ENCODE measurements at regions not wholly inside any gene's neighbourhood (a gene's known extent, or its start where the extent isn't known, plus 50 kb on each side); places are given as distances from the start of the nearest gene placed in this dataset.

DNA sequence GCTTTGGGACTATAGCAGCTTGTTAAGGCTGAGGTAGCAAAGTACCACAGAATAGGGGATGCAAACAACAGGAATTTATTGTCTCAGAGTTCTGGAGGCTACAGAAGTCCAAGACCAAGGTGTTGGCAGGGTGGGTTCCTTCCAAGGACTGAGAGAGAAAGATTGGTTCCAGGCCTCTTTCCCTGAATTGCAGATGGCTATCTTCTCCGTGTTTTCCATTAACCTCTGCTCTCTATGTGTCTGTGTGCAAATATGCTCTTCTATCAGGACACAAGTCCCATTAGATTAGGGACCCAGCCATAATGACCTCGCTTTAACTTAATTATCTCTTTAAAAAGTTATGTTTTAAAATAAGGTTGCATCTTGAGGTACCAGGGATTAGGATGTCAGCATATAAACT, 1732.9 kb upstream of the SLC10A2 start:
- TF ChIP-seq, protein P1, sequence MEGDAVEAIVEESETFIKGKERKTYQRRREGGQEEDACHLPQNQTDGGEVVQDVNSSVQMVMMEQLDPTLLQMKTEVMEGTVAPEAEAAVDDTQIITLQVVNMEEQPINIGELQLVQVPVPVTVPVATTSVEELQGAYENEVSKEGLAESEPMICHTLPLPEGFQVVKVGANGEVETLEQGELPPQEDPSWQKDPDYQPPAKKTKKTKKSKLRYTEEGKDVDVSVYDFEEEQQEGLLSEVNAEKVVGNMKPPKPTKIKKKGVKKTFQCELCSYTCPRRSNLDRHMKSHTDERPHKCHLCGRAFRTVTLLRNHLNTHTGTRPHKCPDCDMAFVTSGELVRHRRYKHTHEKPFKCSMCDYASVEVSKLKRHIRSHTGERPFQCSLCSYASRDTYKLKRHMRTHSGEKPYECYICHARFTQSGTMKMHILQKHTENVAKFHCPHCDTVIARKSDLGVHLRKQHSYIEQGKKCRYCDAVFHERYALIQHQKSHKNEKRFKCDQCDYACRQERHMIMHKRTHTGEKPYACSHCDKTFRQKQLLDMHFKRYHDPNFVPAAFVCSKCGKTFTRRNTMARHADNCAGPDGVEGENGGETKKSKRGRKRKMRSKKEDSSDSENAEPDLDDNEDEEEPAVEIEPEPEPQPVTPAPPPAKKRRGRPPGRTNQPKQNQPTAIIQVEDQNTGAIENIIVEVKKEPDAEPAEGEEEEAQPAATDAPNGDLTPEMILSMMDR (IDR thresholded peaks at IDR 0.05; ENCODE audit: borderline replicate concordance, extremely low read depth, low read length, poor library complexity, severe bottlenecking), result no peak
- TF ChIP-seq EZH2 (IDR thresholded peaks at IDR 0.05; ENCODE audit: borderline replicate concordance, low read depth, low read length, severe bottlenecking), result no peak
